Karpas-422 (cell line): ENCODE measurements at regions not wholly inside any gene's neighbourhood (a gene's known extent, or its start where the extent isn't known, plus 50 kb on each side); places are given as distances from the start of the nearest gene placed in this dataset.
"Not testable (repeated sequence)": the region's sequence is repeated elsewhere in the genome, so short reads cannot be mapped to it uniquely, and the experiment has no call there.

Experiments used
- DNase-seq: peaks from one replicate; pipeline ENCODE4 v3.0.0-alpha.2; 2015
- H2AFZ ChIP-seq: fragments of 200-600 bp; sonication (generic); 2 replicates; pipeline ENCODE4 v1.6.1; 2014; ENCODE audit warnings: antibody characterized with exemption, low read length, mixed read lengths
- H3K27ac ChIP-seq: fragments of 200-600 bp; sonication (generic); 2 replicates; pipeline ENCODE4 v1.5.1; 2014; ENCODE audit warnings: mild to moderate bottlenecking, low read length, moderate library complexity
- H3K27me3 ChIP-seq: fragments of 200-600 bp; sonication (generic); 2 replicates; pipeline ENCODE4 v1.6.1; 2014; ENCODE audit warnings: low read length, mixed read lengths
- H3K36me3 ChIP-seq: fragments of 200-600 bp; sonication (generic); 2 replicates; pipeline ENCODE4 v1.6.1; 2014; ENCODE audit warnings: low read length, mixed read lengths; ENCODE audit not compliant: insufficient read depth
- H3K4me1 ChIP-seq: fragments of 200-600 bp; sonication (generic); 2 replicates; pipeline ENCODE4 v1.6.1; 2014; ENCODE audit warnings: mild to moderate bottlenecking, low read length, mixed read lengths
- H3K4me2 ChIP-seq: fragments of 200-600 bp; sonication (generic); 2 replicates; pipeline ENCODE4 v1.6.1; 2014; ENCODE audit warnings: low read length, low read depth, mild to moderate bottlenecking; ENCODE audit not compliant: poor library complexity, severe bottlenecking
- H3K4me3 ChIP-seq: fragments of 200-600 bp; sonication (generic); 2 replicates; pipeline ENCODE4 v1.5.1; 2014; ENCODE audit warnings: mild to moderate bottlenecking, antibody characterized with exemption, low read length, mixed read lengths
- H3K79me2 ChIP-seq: fragments of 200-600 bp; sonication (generic); 2 replicates; pipeline ENCODE4 v1.6.1; 2014; ENCODE audit warnings: mild to moderate bottlenecking, low read length, mixed read lengths
- H3K9ac ChIP-seq: fragments of 200-600 bp; sonication (generic); 2 replicates; pipeline ENCODE4 v1.6.0; 2014; ENCODE audit warnings: low read length
- H3K9me2 ChIP-seq: fragments of 200-600 bp; sonication (generic), shearing (Covaris generic); replicated peaks from 2 replicates; pipeline ENCODE4 v1.6.0; 2014; ENCODE audit warnings: mild to moderate bottlenecking, low read length, moderate library complexity; ENCODE audit not compliant: insufficient read depth
- H3K9me3 ChIP-seq: fragments of 300-700, 200-600 bp; sonication (generic); 2 replicates; pipeline ENCODE4 v1.6.1; 2014; ENCODE audit warnings: low read length, mixed read lengths
- H4K20me1 ChIP-seq: fragments of 200-600 bp; sonication (generic); 2 replicates; pipeline ENCODE4 v1.6.1; 2014; ENCODE audit warnings: mild to moderate bottlenecking, antibody characterized with exemption, low read length, low read depth; ENCODE audit not compliant: insufficient read depth

- H4K20me1 ChIP-seq: no peaks in the 10 kb centered on the region
- no peaks in the 10 kb centered on the region for H3K79me2 ChIP-seq
- H3K9me3 ChIP-seq: no peaks in the 10 kb centered on the region
- H3K9me2 ChIP-seq: no peaks in the 10 kb centered on the region
- H3K9ac ChIP-seq: no peak overlapping the region
- no peak overlapping the region for H3K4me3 ChIP-seq
- no peak for DNase-seq
- H3K27ac ChIP-seq: no peak overlapping the region
- H3K4me2 ChIP-seq: no peak overlapping the region
- no peaks in the 10 kb centered on the region for H3K4me1 ChIP-seq
- H3K36me3 ChIP-seq: no peaks in the 10 kb centered on the region
- H3K27me3 ChIP-seq: no peaks in the 10 kb centered on the region
- no peak overlapping the region for H2AFZ ChIP-seq
These were observed 171.2 kb upstream of the ACTBL2 start for GRCh38 chr5:57653636-57654290.

- no peak overlapping the region for H3K4me3 ChIP-seq
- no peaks in the 10 kb centered on the region for H3K27me3 ChIP-seq
- no peak overlapping the region for H3K27ac ChIP-seq
- H4K20me1 ChIP-seq: no peaks in the 10 kb centered on the region
- no peaks in the 10 kb centered on the region for H3K9me3 ChIP-seq
- no peaks in the 10 kb centered on the region for H3K79me2 ChIP-seq
- H2AFZ ChIP-seq: no peak overlapping the region
- no peaks in the 10 kb centered on the region for H3K4me1 ChIP-seq
- no peaks in the 10 kb centered on the region for H3K36me3 ChIP-seq
- no peak for DNase-seq
- H3K4me2 ChIP-seq: no peak overlapping the region
- H3K9me2 ChIP-seq: no peaks in the 10 kb centered on the region
- H3K9ac ChIP-seq: no peak overlapping the region
These were observed 168.5 kb upstream of the ACTBL2 start for GRCh38 chr5:57651127-57651526.

- Histone ChIP-seq H4K20me1 (no peaks in the 10 kb centered on the region), H3K9me3 (no peaks in the 10 kb centered on the region), H2AFZ (no peak overlapping the region), H3K79me2 (no peaks in the 10 kb centered on the region), H3K27me3 (no peaks in the 10 kb centered on the region), H3K9ac (no peak overlapping the region), H3K36me3 (no peaks in the 10 kb centered on the region), H3K4me3 (no peak overlapping the region), H3K4me2 (no peak overlapping the region), H3K27ac (no peak overlapping the region), H3K4me1 (no peaks in the 10 kb centered on the region), H3K9me2 (no peaks in the 10 kb centered on the region)
- DNase-seq: peak; percentile 70
These were observed 167.9 kb upstream of the ACTBL2 start for GRCh38 chr5:57650360-57651069.

- Histone ChIP-seq H3K79me2 (no peaks in the 10 kb centered on the region), H3K4me3 (no peak overlapping the region), H4K20me1 (no peaks in the 10 kb centered on the region), H3K36me3 (no peaks in the 10 kb centered on the region), H3K27ac (no peak overlapping the region), H3K9ac (no peak overlapping the region), H3K27me3 (no peaks in the 10 kb centered on the region), H2AFZ (no peak overlapping the region), H3K9me2 (no peaks in the 10 kb centered on the region), H3K9me3 (no peaks in the 10 kb centered on the region), H3K4me2 (no peak overlapping the region), H3K4me1 (no peaks in the 10 kb centered on the region)
- no peak for DNase-seq
These were observed 160.1 kb upstream of the ACTBL2 start for GRCh38 chr5:57642698-57643097.

GRCh38 chr5:57642066-57642465 lies 159.5 kb upstream of the ACTBL2 start:
- Histone ChIP-seq H3K4me2 (no peak overlapping the region), H3K4me3 (no peak overlapping the region), H3K9me2 (no peaks in the 10 kb centered on the region), H3K9me3 (no peaks in the 10 kb centered on the region), H3K27ac (no peak overlapping the region), H3K36me3 (no peaks in the 10 kb centered on the region), H2AFZ (no peak overlapping the region), H3K27me3 (no peaks in the 10 kb centered on the region), H3K79me2 (no peaks in the 10 kb centered on the region), H3K4me1 (no peaks in the 10 kb centered on the region), H4K20me1 (no peaks in the 10 kb centered on the region), H3K9ac (no peak overlapping the region)
- no peak for DNase-seq

- H3K9ac ChIP-seq: no peak overlapping the region
- no peaks in the 10 kb centered on the region for H3K4me1 ChIP-seq
- H3K4me2 ChIP-seq: no peak overlapping the region
- H3K9me3 ChIP-seq: no peaks in the 10 kb centered on the region
- DNase-seq: no peak
- H3K36me3 ChIP-seq: no peaks in the 10 kb centered on the region
- H4K20me1 ChIP-seq: no peaks in the 10 kb centered on the region
- H2AFZ ChIP-seq: no peak overlapping the region
- H3K9me2 ChIP-seq: no peaks in the 10 kb centered on the region
- no peak overlapping the region for H3K4me3 ChIP-seq
- no peak overlapping the region for H3K27ac ChIP-seq
- no peaks in the 10 kb centered on the region for H3K79me2 ChIP-seq
- H3K27me3 ChIP-seq: no peaks in the 10 kb centered on the region
These were observed 152.7 kb upstream of the ACTBL2 start for GRCh38 chr5:57635146-57635777.

- Histone ChIP-seq H3K9me2 (no peaks in the 10 kb centered on the region), H3K4me1 (no peaks in the 10 kb centered on the region), H3K4me3 (no peak overlapping the region), H4K20me1 (no peaks in the 10 kb centered on the region), H2AFZ (no peak overlapping the region), H3K79me2 (no peaks in the 10 kb centered on the region), H3K36me3 (no peaks in the 10 kb centered on the region), H3K27ac (no peak overlapping the region), H3K4me2 (no peak overlapping the region), H3K9ac (no peak overlapping the region), H3K9me3 (no peaks in the 10 kb centered on the region), H3K27me3 (no peaks in the 10 kb centered on the region)
- DNase-seq: no peak
These were observed 150.3 kb upstream of the ACTBL2 start for GRCh38 chr5:57632937-57633336.

GRCh38 chr5:57631139-57631538 lies 148.5 kb upstream of the ACTBL2 start:
- not testable (repeated sequence) for H3K9me2 ChIP-seq, H3K9ac ChIP-seq, H4K20me1 ChIP-seq, H3K4me1 ChIP-seq, H3K79me2 ChIP-seq, H3K27ac ChIP-seq, H3K4me2 ChIP-seq, H3K36me3 ChIP-seq, DNase-seq, H3K27me3 ChIP-seq, H2AFZ ChIP-seq, H3K9me3 ChIP-seq, H3K4me3 ChIP-seq
